ENCODE measurements at regions not wholly inside any gene's neighbourhood (a gene's known extent, or its start where the extent isn't known, plus 50 kb on each side); places are given as distances from the start of the nearest gene placed in this dataset.

GRCh38 chr5:72644296-72644695 is 137.1 kb upstream of the ZNF366 start:
- TF ChIP-seq, protein P1, sequence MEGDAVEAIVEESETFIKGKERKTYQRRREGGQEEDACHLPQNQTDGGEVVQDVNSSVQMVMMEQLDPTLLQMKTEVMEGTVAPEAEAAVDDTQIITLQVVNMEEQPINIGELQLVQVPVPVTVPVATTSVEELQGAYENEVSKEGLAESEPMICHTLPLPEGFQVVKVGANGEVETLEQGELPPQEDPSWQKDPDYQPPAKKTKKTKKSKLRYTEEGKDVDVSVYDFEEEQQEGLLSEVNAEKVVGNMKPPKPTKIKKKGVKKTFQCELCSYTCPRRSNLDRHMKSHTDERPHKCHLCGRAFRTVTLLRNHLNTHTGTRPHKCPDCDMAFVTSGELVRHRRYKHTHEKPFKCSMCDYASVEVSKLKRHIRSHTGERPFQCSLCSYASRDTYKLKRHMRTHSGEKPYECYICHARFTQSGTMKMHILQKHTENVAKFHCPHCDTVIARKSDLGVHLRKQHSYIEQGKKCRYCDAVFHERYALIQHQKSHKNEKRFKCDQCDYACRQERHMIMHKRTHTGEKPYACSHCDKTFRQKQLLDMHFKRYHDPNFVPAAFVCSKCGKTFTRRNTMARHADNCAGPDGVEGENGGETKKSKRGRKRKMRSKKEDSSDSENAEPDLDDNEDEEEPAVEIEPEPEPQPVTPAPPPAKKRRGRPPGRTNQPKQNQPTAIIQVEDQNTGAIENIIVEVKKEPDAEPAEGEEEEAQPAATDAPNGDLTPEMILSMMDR (IDR thresholded peaks at IDR 0.05) = no peak
- TF ChIP-seq POLR2A (IDR thresholded peaks at IDR 0.05) = no peak

Data from breast epithelium (tissue), 3 donors.